Prostate gland (tissue), 2 donors: ENCODE measurements at regions not wholly inside any gene's neighbourhood (a gene's known extent, or its start where the extent isn't known, plus 50 kb on each side); places are given as distances from the start of the nearest gene placed in this dataset.

Experiments
- DNase-seq: peaks from one replicate; pipeline ENCODE4 v3.0.0-alpha.2; 2019; ENCODE audit warnings: low spot score
- H3K27ac ChIP-seq, 2 donors: fragments of 200-600 bp; sonication (generic); 2 replicates each; pipeline ENCODE4 v1.5.1; 2017 to 2019
- H3K27me3 ChIP-seq: fragments of 200-600 bp; sonication (generic); replicated peaks from 2 replicates; pipeline ENCODE4 v1.5.1; 2019; ENCODE audit not compliant: insufficient read depth
- H3K36me3 ChIP-seq, 2 donors: fragments of 200-600 bp; sonication (generic); 1 replicate in 1 of 2; 2 replicates in 1 of 2; pipeline versions ENCODE4 v1.5.1 to v1.8.1; 2017 to 2019
- H3K4me1 ChIP-seq: fragments of 200-600 bp; sonication (generic); replicated peaks from 2 replicates; pipeline ENCODE4 v1.5.1; 2019
- H3K4me3 ChIP-seq, 2 donors: fragments of 200-600 bp; sonication (generic); 2 replicates each; pipeline ENCODE4 v1.5.1; 2017 to 2019
- H3K9me3 ChIP-seq: fragments of 200-600 bp; sonication (generic); 2 replicates; pipeline ENCODE4 v1.5.1; 2017
- POLR2A ChIP-seq: fragments of 450-650 bp; IDR thresholded peaks from one replicate; pipeline ENCODE4 v1.6.1; 2016; ENCODE audit warnings: antibody characterized with exemption, mild to moderate bottlenecking
- POLR2AphosphoS5 ChIP-seq: sonication (generic); formaldehyde crosslinking; IDR thresholded peaks from one replicate; pipeline ENCODE4 v1.6.1; 2017; ENCODE audit warnings: antibody characterized with exemption
- WGBS: methylation state at CpG from one replicate; pipeline ENCODE4 v1.1.5; 2018; 5-methylcytosine and 5-hydroxymethylcytosine counted together
- intact Hi-C: fragments of 100-400 bp; cut with DNase I; formaldehyde crosslinking; loops from one replicate; pipeline ENCODE4 v1.14.2; 2022
- TF ChIP-seq, protein P1 (sequence below), 4 experiments: fragments of 200-600 bp in 2 of 4; fragments of 450-650 bp in 2 of 4; sonication (generic) in 2 of 4; IDR thresholded peaks; 1 replicate in 3 of 4; 2 replicates in 1 of 4; pipeline ENCODE4 v1.5.1; 2016 to 2019; ENCODE audit warnings: antibody characterized with exemption in 4 of 4, mild to moderate bottlenecking in 2 of 4, moderate library complexity in 2 of 4

DNA sequence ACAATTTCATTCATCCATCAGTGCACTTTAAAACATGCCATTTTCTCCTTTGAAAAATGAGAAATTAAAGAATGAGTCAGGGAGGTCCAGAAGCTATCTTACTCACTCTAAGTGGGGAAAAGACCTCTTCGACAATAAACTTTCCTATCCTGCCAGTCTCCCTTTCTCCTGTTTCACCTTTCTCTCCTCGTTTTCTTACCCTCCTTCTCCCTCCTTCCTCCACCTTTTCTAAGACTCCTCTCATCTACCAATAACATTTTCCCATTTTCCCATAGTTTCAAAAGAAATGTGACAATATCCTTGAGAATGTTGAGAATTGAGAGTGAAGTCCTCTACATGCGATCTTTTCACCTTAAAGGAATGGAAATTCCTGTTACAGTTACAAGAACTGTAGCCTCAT lies 450.5 kb upstream of the GRAMD2B start:
- no peak for DNase-seq
- Histone ChIP-seq H3K9me3 (no peaks in the 10 kb centered on the region), H3K27me3 (no peaks in the 10 kb centered on the region), H3K4me1 (no peaks in the 10 kb centered on the region), H3K27ac (no peak overlapping the region), H3K36me3 (no peaks in the 10 kb centered on the region), H3K4me3 (no peak overlapping the region)
- no peak for TF ChIP-seq POLR2A
- no peak for TF ChIP-seq POLR2AphosphoS5
- TF ChIP-seq, protein P1, sequence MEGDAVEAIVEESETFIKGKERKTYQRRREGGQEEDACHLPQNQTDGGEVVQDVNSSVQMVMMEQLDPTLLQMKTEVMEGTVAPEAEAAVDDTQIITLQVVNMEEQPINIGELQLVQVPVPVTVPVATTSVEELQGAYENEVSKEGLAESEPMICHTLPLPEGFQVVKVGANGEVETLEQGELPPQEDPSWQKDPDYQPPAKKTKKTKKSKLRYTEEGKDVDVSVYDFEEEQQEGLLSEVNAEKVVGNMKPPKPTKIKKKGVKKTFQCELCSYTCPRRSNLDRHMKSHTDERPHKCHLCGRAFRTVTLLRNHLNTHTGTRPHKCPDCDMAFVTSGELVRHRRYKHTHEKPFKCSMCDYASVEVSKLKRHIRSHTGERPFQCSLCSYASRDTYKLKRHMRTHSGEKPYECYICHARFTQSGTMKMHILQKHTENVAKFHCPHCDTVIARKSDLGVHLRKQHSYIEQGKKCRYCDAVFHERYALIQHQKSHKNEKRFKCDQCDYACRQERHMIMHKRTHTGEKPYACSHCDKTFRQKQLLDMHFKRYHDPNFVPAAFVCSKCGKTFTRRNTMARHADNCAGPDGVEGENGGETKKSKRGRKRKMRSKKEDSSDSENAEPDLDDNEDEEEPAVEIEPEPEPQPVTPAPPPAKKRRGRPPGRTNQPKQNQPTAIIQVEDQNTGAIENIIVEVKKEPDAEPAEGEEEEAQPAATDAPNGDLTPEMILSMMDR (IDR thresholded peaks at IDR 0.05) = no peak
- 81% methylated on average over 3 of the region's 3 CpGs for whole genome bisulfite sequencing
- intact Hi-C loops = no loop called here

DNA sequence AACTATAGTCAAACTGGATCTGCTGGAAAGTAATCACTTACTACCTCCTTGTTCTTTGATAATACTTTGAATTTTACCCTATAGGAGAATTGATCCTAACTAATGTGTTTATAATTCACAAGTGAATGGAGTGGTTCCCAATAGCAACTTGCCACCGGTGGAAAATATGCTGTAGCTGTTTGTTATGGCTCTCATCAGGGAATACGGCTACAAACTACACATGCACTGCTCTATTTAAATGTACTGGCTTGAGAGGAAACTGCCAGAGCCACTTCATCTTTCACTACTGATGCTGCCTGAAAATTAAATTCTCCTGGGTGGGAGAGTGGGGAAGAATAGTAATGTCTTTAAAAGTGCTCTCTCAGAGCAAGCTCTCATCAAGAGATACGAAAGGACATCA lies 448.5 kb upstream of the GRAMD2B start:
- H3K27me3 ChIP-seq = no peaks in the 10 kb centered on the region
- WGBS = 91% methylated on average over 3 of the region's 3 CpGs
- no peaks in the 10 kb centered on the region for H3K36me3 ChIP-seq
- no peak overlapping the region for H3K27ac ChIP-seq
- DNase-seq = no peak
- intact Hi-C loops = no loop called here
- TF ChIP-seq POLR2A (no peak), POLR2AphosphoS5 (no peak)
- TF ChIP-seq, protein P1 (IDR thresholded peaks at IDR 0.05) = no peak
- no peaks in the 10 kb centered on the region for H3K9me3 ChIP-seq
- no peaks in the 10 kb centered on the region for H3K4me1 ChIP-seq
- no peak overlapping the region for H3K4me3 ChIP-seq

DNA sequence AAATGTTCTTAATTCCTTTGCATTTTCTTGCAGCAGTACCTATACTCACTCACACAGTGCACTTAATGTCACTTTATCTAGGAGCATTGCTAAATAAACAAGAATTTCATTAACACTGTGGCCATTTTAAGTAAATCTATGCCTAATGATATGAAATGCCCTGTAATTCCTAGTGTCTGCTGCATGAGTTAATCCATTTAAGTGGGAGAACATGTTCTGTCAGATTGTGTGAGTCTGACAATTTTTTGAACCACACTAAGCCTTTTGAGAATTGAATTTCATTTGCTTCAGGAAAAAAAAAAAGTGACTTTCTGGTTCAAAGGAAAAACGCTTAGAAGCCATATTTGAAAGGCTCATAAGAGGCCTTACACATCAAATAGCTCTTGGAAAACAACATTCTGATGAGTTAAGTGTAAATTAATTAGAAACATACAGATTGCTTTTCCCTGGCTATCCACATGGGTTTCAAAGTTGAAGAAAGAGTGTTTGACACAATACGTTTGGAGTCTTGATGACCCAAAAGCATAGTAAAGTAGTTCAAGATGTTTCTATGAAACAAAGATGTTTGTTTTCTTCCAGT lies 446.7 kb upstream of the GRAMD2B start:
- H3K4me1 ChIP-seq = no peaks in the 10 kb centered on the region
- H3K36me3 ChIP-seq = no peaks in the 10 kb centered on the region
- no peak for DNase-seq
- 91% methylated on average over 2 of the region's 2 CpGs for WGBS
- H3K4me3 ChIP-seq = no peak overlapping the region
- H3K27ac ChIP-seq = no peak overlapping the region
- intact Hi-C loops = no loop called here
- H3K9me3 ChIP-seq = no peaks in the 10 kb centered on the region
- TF ChIP-seq POLR2AphosphoS5 = no peak
- no peak for TF ChIP-seq POLR2A
- TF ChIP-seq, protein P1 (IDR thresholded peaks at IDR 0.05) = no peak
- H3K27me3 ChIP-seq = no peaks in the 10 kb centered on the region

DNA sequence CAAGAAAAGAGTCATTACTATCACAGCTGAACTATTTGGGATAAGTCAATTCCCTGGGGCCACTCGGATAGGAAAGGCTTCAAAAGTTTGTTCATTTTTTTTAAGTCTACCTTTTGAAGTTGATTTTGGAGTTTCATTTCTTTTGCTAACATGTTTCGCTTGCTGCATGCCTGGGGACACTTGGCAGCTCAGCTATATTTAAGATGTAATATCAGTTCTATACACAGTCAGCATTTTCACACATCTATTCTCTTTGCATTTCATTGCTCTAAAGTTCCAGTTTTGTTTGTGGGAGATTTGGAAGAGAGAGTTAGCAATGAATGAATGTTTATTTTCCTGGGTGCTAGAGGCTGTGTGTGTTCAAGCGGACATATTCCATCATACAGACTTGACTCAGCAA lies 445.2 kb upstream of the GRAMD2B start:
- H3K27ac ChIP-seq = no peak overlapping the region
- intact Hi-C loops = no loop called here
- no peaks in the 10 kb centered on the region for H3K36me3 ChIP-seq
- no peak for DNase-seq
- H3K27me3 ChIP-seq = no peaks in the 10 kb centered on the region
- H3K4me1 ChIP-seq = no peaks in the 10 kb centered on the region
- 86% methylated on average over 3 of the region's 3 CpGs for WGBS
- no peak overlapping the region for H3K4me3 ChIP-seq
- H3K9me3 ChIP-seq = no peaks in the 10 kb centered on the region
- TF ChIP-seq POLR2AphosphoS5 = no peak
- TF ChIP-seq, protein P1 (IDR thresholded peaks at IDR 0.05) = no peak

DNA sequence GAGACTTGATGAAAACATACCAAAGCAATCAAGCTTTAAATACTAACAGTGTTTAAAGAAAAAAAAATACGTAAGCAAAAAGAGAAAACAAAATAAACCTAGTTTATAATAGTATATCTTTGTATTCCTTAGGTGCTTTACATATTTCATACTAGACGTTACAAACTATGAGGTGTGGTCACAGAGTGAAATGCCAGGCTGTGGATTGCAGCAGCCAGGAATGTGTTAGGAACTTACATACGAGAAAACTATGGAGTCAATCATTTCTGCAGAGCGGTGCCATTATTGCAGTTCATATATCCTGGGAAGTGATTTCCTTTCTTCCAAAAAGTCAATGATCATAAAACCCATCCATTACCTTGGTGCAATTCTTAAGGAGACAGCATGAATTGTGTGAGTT lies 443.6 kb upstream of the GRAMD2B start:
- 68% methylated on average over 4 of the region's 4 CpGs for WGBS
- DNase-seq = no peak
- intact Hi-C loops = no loop called here

More for the DNA sequence above, 443.6 kb upstream of the GRAMD2B start:
- H3K27ac ChIP-seq = no peak overlapping the region
- H3K9me3 ChIP-seq = no peaks in the 10 kb centered on the region
- TF ChIP-seq POLR2A (no peak), POLR2AphosphoS5 (no peak)
- TF ChIP-seq, protein P1 (IDR thresholded peaks at IDR 0.05) = no peak
- no peak overlapping the region for H3K4me3 ChIP-seq
- no peaks in the 10 kb centered on the region for H3K4me1 ChIP-seq
- H3K36me3 ChIP-seq = no peaks in the 10 kb centered on the region
- no peaks in the 10 kb centered on the region for H3K27me3 ChIP-seq
